Activated CD8-positive, alpha-beta T cell treated with anti-CD3 and anti-CD28 coated beads for 36 hours (primary cell): ENCODE measurements at regions not wholly inside any gene's neighbourhood (a gene's known extent, or its start where the extent isn't known, plus 50 kb on each side); places are given as distances from the start of the nearest gene placed in this dataset.

Experiments
- ATAC-seq: fragments of 200-7000 bp; cut with Tn5 transposase; one replicate; pipeline ENCODE4 v1.10.0; 2021; ENCODE audit warnings: mild to moderate bottlenecking, moderate library complexity
- CTCF ChIA-PET: fragments of 350-600 bp; sonication (Branson Sonifier 250); formaldehyde crosslinking; loops from one replicate; lab custom pipeline; 2021; ENCODE audit warnings: antibody characterized with exemption; lab: Charles Lee
- POLR2A ChIA-PET: fragments of 350-600 bp; sonication (Branson Sonifier 250); formaldehyde crosslinking; loops from one replicate; lab custom pipeline; 2021; ENCODE audit warnings: antibody characterized with exemption; lab: Charles Lee
- DNase-seq: peaks from one replicate; pipeline ENCODE4 v3.0.0-alpha.2; 2020
- H3K27ac Mint-ChIP-seq: one replicate; pipeline ENCODE4 v1.8.0; 2021; ENCODE audit warnings: mild to moderate bottlenecking, mixed read lengths
- H3K27me3 Mint-ChIP-seq: one replicate; pipeline ENCODE4 v1.8.0; 2021; ENCODE audit warnings: mixed read lengths
- H3K36me3 Mint-ChIP-seq: one replicate; pipeline ENCODE4 v1.8.0; 2021; ENCODE audit warnings: low read depth, mixed read lengths
- H3K4me1 Mint-ChIP-seq: one replicate; pipeline ENCODE4 v1.8.0; 2021; ENCODE audit warnings: low read depth, mixed read lengths
- H3K4me3 Mint-ChIP-seq: one replicate; pipeline ENCODE4 v1.8.0; 2021; ENCODE audit warnings: mild to moderate bottlenecking, moderate library complexity, mixed read lengths
- H3K9me3 Mint-ChIP-seq: one replicate; pipeline ENCODE4 v1.8.0; 2021; ENCODE audit warnings: mixed read lengths
- intact Hi-C: fragments of 100-400 bp; cut with micrococcal nuclease; formaldehyde crosslinking; loops from one replicate; pipeline ENCODE4 v1.10.0; 2022
- TF ChIP-seq, protein P1 (sequence below): fragments of 200-600 bp; IDR thresholded peaks from one replicate; pipeline ENCODE4 v1.8.0; 2022; ENCODE audit warnings: antibody characterized with exemption, mild to moderate bottlenecking

DNA sequence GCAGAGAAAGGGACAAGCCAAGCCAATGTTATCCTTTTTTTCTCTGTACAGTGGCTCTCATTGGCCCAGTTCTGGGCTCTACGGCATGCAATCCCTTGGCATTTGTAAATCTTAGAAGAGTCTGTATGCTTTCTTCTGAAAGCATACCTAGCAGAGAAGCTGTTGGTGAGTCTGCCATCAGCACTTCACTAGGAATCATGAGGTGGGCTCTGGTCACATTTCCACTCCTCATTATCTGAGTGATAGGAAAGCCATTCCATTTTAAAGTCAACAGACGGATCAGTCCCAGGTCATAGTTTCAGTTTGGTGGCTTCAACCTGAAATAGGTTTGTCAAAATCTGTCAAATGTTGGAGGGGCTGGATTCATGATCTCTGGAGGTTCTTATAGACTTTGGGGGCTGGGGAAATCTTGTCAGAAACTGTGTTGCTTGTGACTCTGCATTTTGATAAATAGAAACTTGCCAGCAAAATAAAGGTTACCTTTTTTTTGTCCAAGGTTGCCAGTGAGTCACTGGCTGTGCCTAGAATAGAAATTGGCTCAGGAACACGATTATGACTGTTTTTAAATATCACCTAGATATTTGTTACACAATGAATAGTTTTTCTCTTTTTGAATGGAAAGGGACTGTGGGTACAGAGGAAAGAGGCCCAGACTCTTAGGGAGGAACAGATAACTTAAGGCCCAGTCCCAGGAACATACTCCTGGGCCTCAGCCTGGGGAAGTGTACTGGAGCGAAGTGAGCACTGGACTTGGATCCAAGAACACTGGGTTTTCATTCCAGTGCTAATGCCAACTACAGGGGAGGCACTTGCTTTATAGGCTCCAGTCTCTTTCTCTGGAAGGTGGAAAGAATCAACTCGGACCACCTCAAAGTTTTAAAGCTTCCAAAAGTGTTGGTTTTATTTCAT is 183.1 kb downstream of the NMUR2 start:
- POLR2A ChIA-PET, result no interaction called here
- ATAC-seq (no peak), DNase-seq (no peak)
- intact Hi-C loops, result no loop called here
- CTCF ChIA-PET, result no interaction called here
- Mint-ChIP-seq H3K27ac (no peak overlapping the region), H3K4me3 (no peak overlapping the region), H3K4me1 (no peaks in the 10 kb centered on the region), H3K27me3 (peaks cover 3% of the 10 kb centered on the region), H3K9me3 (no peaks in the 10 kb centered on the region), H3K36me3 (no peaks in the 10 kb centered on the region)
- TF ChIP-seq, protein P1, sequence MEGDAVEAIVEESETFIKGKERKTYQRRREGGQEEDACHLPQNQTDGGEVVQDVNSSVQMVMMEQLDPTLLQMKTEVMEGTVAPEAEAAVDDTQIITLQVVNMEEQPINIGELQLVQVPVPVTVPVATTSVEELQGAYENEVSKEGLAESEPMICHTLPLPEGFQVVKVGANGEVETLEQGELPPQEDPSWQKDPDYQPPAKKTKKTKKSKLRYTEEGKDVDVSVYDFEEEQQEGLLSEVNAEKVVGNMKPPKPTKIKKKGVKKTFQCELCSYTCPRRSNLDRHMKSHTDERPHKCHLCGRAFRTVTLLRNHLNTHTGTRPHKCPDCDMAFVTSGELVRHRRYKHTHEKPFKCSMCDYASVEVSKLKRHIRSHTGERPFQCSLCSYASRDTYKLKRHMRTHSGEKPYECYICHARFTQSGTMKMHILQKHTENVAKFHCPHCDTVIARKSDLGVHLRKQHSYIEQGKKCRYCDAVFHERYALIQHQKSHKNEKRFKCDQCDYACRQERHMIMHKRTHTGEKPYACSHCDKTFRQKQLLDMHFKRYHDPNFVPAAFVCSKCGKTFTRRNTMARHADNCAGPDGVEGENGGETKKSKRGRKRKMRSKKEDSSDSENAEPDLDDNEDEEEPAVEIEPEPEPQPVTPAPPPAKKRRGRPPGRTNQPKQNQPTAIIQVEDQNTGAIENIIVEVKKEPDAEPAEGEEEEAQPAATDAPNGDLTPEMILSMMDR, result no peak

DNA sequence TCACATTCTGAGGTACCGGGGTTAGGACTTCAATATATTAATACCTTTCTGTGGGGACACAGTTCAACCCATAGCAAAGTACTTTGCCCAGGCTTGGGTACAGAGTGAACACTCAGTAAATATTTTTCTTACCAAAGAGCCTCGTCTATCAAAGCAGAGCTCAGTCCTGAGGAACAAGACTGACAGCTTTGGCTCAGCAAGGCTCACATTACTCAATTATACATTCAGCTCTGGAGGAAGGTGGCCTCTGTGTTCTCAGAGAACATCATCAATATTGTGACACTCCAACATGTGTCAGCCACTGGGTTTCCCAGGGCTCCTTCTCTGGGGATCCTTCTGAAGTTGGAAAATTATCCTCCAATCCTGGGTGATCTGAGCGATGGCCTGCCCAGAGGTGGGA is 186.4 kb downstream of the NMUR2 start:
- H3K4me1 Mint-ChIP-seq, result no peaks in the 10 kb centered on the region

DNA sequence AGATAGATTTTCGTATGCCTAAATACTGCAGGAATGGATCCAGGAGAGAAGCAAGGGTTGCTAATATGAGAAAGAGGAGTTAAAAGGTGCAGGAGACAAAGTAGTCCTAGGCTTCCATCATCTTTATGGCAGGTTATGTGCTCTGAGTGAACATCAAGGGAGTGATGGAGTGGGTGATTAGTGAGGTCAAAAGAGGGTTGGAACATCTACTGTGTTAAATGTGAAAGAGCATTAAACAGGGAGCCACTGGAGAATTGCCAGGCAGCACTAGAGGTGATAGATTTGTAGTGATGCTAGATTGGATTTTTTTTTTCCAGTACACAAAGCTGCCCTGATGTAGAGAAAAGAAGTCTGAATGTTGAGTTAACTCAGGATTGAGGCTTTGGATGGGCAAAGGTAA is 199.3 kb downstream of the NMUR2 start:
- no peak overlapping the region for H3K27ac Mint-ChIP-seq
- no peak for DNase-seq
- no peak for ATAC-seq
- peaks cover 5% of the 10 kb centered on the region for H3K27me3 Mint-ChIP-seq
- no peaks in the 10 kb centered on the region for H3K4me1 Mint-ChIP-seq
- CTCF ChIA-PET, result no interaction called here
- no peak overlapping the region for H3K4me3 Mint-ChIP-seq
- POLR2A ChIA-PET, result no interaction called here
- no peaks in the 10 kb centered on the region for H3K36me3 Mint-ChIP-seq
- H3K9me3 Mint-ChIP-seq, result no peaks in the 10 kb centered on the region
- intact Hi-C loops, result no loop called here
- TF ChIP-seq, protein P1, result no peak

More for the DNA sequence above, 186.4 kb downstream of the NMUR2 start:
- H3K9me3 Mint-ChIP-seq, result peaks cover 8% of the 10 kb centered on the region
- H3K27ac Mint-ChIP-seq, result no peak overlapping the region
- intact Hi-C loops, result no loop called here
- H3K27me3 Mint-ChIP-seq, result no peaks in the 10 kb centered on the region
- TF ChIP-seq, protein P1, result no peak
- no peak for ATAC-seq
- POLR2A ChIA-PET, result no interaction called here
- CTCF ChIA-PET, result no interaction called here
- no peak overlapping the region for H3K4me3 Mint-ChIP-seq
- DNase-seq, result no peak
- H3K36me3 Mint-ChIP-seq, result no peaks in the 10 kb centered on the region

DNA sequence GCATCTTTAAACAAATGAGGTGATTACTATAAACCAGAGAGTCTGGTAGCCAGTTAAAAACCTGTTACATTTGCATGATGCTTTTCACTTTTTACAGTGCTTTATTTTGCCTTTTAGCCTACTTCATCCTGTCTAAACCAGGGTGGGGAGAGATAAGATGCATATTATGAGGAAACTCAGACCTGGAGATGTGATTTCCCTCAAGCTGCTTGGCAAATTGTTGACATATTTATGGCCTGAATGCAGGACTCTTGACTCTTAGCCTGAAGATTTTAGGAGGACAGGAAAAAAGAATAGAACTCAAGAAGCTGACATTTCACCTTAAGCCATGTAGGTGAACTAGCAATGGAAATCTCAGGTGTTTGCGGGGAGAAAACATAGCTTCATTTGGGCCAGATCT is 202.8 kb downstream of the NMUR2 start:
- ATAC-seq (no peak), DNase-seq (no peak)
- H3K4me1 Mint-ChIP-seq, result no peaks in the 10 kb centered on the region
- peaks cover 10% of the 10 kb centered on the region for H3K27me3 Mint-ChIP-seq
- no peak overlapping the region for H3K27ac Mint-ChIP-seq
- TF ChIP-seq, protein P1, result no peak
- ChIA-PET POLR2A (no interaction called here), CTCF (no interaction called here)
- no peaks in the 10 kb centered on the region for H3K36me3 Mint-ChIP-seq
- no peak overlapping the region for H3K4me3 Mint-ChIP-seq
- intact Hi-C loops, result no loop called here
- no peaks in the 10 kb centered on the region for H3K9me3 Mint-ChIP-seq

DNA sequence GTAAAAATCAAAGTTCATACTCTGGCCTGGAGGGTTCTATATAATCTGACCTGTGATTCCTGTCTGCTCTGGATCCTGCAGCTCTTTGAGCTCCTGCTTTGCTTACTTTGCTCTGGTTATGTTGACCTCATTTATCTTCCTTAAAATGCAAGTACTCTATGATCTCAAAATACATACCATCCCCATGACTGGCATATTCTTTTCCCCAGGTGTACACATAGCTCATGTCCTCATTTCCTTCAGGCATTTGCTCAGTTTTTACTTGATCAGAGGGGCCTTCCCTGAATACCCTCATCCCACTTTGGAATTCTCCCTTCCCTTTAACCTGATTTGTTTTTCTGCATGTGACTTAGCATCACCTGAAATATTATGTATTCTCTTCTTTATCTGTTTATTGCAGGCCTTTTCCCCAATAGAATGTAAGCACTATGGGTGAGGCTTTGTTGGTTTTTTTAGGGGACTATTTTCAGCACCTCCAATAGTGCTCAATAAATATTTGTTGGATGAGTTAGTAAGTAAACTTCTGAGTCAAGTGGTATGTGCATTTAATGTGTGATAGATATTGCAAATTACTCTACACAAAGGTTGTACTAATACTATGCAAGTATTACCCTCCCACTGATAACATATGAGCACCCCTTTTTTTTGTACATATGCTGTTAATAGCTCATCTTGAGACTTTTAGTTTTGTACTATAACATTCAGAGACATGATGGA is 211.5 kb downstream of the NMUR2 start:
- ATAC-seq (no peak), DNase-seq (no peak)
- TF ChIP-seq, protein P1, result no peak
- ChIA-PET POLR2A (no interaction called here), CTCF (no interaction called here)
- Mint-ChIP-seq H3K4me1 (no peaks in the 10 kb centered on the region), H3K36me3 (no peaks in the 10 kb centered on the region), H3K27me3 (no peaks in the 10 kb centered on the region), H3K27ac (no peak overlapping the region), H3K4me3 (no peak overlapping the region), H3K9me3 (peaks cover 6% of the 10 kb centered on the region)
- intact Hi-C loops, result no loop called here
